ENCODE measurements at regions not wholly inside any gene's neighbourhood (a gene's known extent, or its start where the extent isn't known, plus 50 kb on each side); places are given as distances from the start of the nearest gene placed in this dataset.

GRCh38 chr5:56717253-56717987, 97.9 kb upstream of the MAP3K1 start:
- Histone ChIP-seq H3K36me3 (ENCODE audit: insufficient read depth, low read length) (no peaks in the 10 kb centered on the region), H3K4me1 (ENCODE audit: insufficient read depth, low read length) (no peaks in the 10 kb centered on the region), H3K79me2 (ENCODE audit: insufficient read depth, low read length) (no peaks in the 10 kb centered on the region), H3K4me2 (ENCODE audit: insufficient read depth, low read length) (no peak overlapping the region), H3K27me3 (ENCODE audit: insufficient read depth, low read length) (no peaks in the 10 kb centered on the region), H3K9me3 (ENCODE audit: low read depth, low read length) (no peaks in the 10 kb centered on the region), H2AFZ (ENCODE audit: low read length) (no peak overlapping the region), H4K20me1 (ENCODE audit: insufficient read depth, low read length) (no peaks in the 10 kb centered on the region), H3K4me3 (ENCODE audit: insufficient read depth, low read length) (no peak overlapping the region), H3K27ac (ENCODE audit: low read depth, low read length) (no peak overlapping the region)
- no peak for TF ChIP-seq CTCF (IDR thresholded peaks at IDR 0.05; ENCODE audit: extremely low read depth, low read depth, low read length)
- DNase-seq (ENCODE audit: insufficient read length, low spot score, missing footprints): no peak

- Histone ChIP-seq H2AFZ (ENCODE audit: low read length) (no peak overlapping the region), H3K79me2 (ENCODE audit: insufficient read depth, low read length) (no peaks in the 10 kb centered on the region), H3K4me3 (ENCODE audit: insufficient read depth, low read length) (no peak overlapping the region), H4K20me1 (ENCODE audit: insufficient read depth, low read length) (no peaks in the 10 kb centered on the region), H3K27ac (ENCODE audit: low read depth, low read length) (no peak overlapping the region), H3K4me2 (ENCODE audit: insufficient read depth, low read length) (no peak overlapping the region), H3K36me3 (ENCODE audit: insufficient read depth, low read length) (no peaks in the 10 kb centered on the region), H3K27me3 (ENCODE audit: insufficient read depth, low read length) (no peaks in the 10 kb centered on the region), H3K4me1 (ENCODE audit: insufficient read depth, low read length) (no peaks in the 10 kb centered on the region), H3K9me3 (ENCODE audit: low read depth, low read length) (no peaks in the 10 kb centered on the region)
- TF ChIP-seq CTCF (IDR thresholded peaks at IDR 0.05; ENCODE audit: extremely low read depth, low read depth, low read length): no peak
- DNase-seq (ENCODE audit: insufficient read length, low spot score, missing footprints): no peak
These were observed 99.4 kb upstream of the MAP3K1 start for GRCh38 chr5:56715986-56716385.

GRCh38 chr5:56712895-56713591, 102.3 kb upstream of the MAP3K1 start:
- Histone ChIP-seq H4K20me1 (ENCODE audit: insufficient read depth, low read length) (no peaks in the 10 kb centered on the region), H3K79me2 (ENCODE audit: insufficient read depth, low read length) (no peaks in the 10 kb centered on the region), H3K4me3 (ENCODE audit: insufficient read depth, low read length) (no peak overlapping the region), H3K27ac (ENCODE audit: low read depth, low read length) (no peak overlapping the region), H3K4me2 (ENCODE audit: insufficient read depth, low read length) (no peak overlapping the region), H3K27me3 (ENCODE audit: insufficient read depth, low read length) (no peaks in the 10 kb centered on the region), H2AFZ (ENCODE audit: low read length) (no peak overlapping the region), H3K4me1 (ENCODE audit: insufficient read depth, low read length) (no peaks in the 10 kb centered on the region), H3K9me3 (ENCODE audit: low read depth, low read length) (no peaks in the 10 kb centered on the region), H3K36me3 (ENCODE audit: insufficient read depth, low read length) (no peaks in the 10 kb centered on the region)
- TF ChIP-seq CTCF (IDR thresholded peaks at IDR 0.05; ENCODE audit: extremely low read depth, low read depth, low read length): no peak
- DNase-seq (ENCODE audit: insufficient read length, low spot score, missing footprints): no peak

- no peak overlapping the region for H3K4me2 ChIP-seq (ENCODE audit: insufficient read depth, low read length)
These were observed 104.3 kb upstream of the MAP3K1 start for GRCh38 chr5:56710826-56711590.

More at GRCh38 chr5:56710826-56711590, 104.3 kb upstream of the MAP3K1 start:
- no peaks in the 10 kb centered on the region for H3K27me3 ChIP-seq (ENCODE audit: insufficient read depth, low read length)
- no peak overlapping the region for H3K27ac ChIP-seq (ENCODE audit: low read depth, low read length)
- H3K79me2 ChIP-seq (ENCODE audit: insufficient read depth, low read length): no peaks in the 10 kb centered on the region
- no peak for TF ChIP-seq CTCF (IDR thresholded peaks at IDR 0.05; ENCODE audit: extremely low read depth, low read depth, low read length)
- no peaks in the 10 kb centered on the region for H3K9me3 ChIP-seq (ENCODE audit: low read depth, low read length)
- no peaks in the 10 kb centered on the region for H4K20me1 ChIP-seq (ENCODE audit: insufficient read depth, low read length)
- no peak for DNase-seq (ENCODE audit: insufficient read length, low spot score, missing footprints)
- no peak overlapping the region for H3K4me3 ChIP-seq (ENCODE audit: insufficient read depth, low read length)
- no peaks in the 10 kb centered on the region for H3K4me1 ChIP-seq (ENCODE audit: insufficient read depth, low read length)
- H3K36me3 ChIP-seq (ENCODE audit: insufficient read depth, low read length): no peaks in the 10 kb centered on the region
- no peak overlapping the region for H2AFZ ChIP-seq (ENCODE audit: low read length)

All from osteoblast (primary cell).